Loucy (cell line): ENCODE measurements at regions not wholly inside any gene's neighbourhood (a gene's known extent, or its start where the extent isn't known, plus 50 kb on each side); places are given as distances from the start of the nearest gene placed in this dataset.

Experiments
- H2AFZ ChIP-seq: fragments of 200-600 bp; sonication (generic); 2 replicates; pipeline ENCODE4 v1.6.0; 2016; ENCODE audit warnings: antibody characterized with exemption, mild to moderate bottlenecking, low read length, moderate library complexity
- H3F3A ChIP-seq: fragments of 200-600 bp; 2 replicates; pipeline ENCODE4 v1.6.0; 2016; ENCODE audit warnings: antibody characterized with exemption, low read depth, mild to moderate bottlenecking
- H3K27me3 ChIP-seq: fragments of 200-600 bp; sonication (generic); 2 replicates; pipeline ENCODE4 v1.6.1; 2014; ENCODE audit warnings: low read length, mild to moderate bottlenecking; ENCODE audit not compliant: insufficient read depth, poor library complexity, severe bottlenecking
- H3K36me3 ChIP-seq: fragments of 200-600 bp; sonication (generic); 2 replicates; pipeline ENCODE4 v1.6.1; 2016; ENCODE audit warnings: low read length; ENCODE audit not compliant: insufficient read depth
- H3K4me1 ChIP-seq: fragments of 200-600 bp; sonication (generic); 2 replicates; pipeline ENCODE4 v1.5.1; 2014; ENCODE audit warnings: low read length, mild to moderate bottlenecking; ENCODE audit not compliant: insufficient read depth, poor library complexity, severe bottlenecking
- H3K4me2 ChIP-seq: fragments of 200-600 bp; sonication (generic); 2 replicates; pipeline ENCODE4 v1.6.0; 2014; ENCODE audit warnings: antibody characterized with exemption, low read length, low read depth, mild to moderate bottlenecking; ENCODE audit not compliant: poor library complexity, severe bottlenecking
- H3K4me3 ChIP-seq: fragments of 200-600 bp; sonication (generic); 2 replicates; pipeline ENCODE4 v1.5.1; 2014; ENCODE audit warnings: low read length, mild to moderate bottlenecking, mixed read lengths; ENCODE audit not compliant: poor library complexity, severe bottlenecking
- H3K79me2 ChIP-seq: fragments of 200-600 bp; sonication (generic); 2 replicates; pipeline ENCODE4 v1.6.1; 2014; ENCODE audit warnings: low read length; ENCODE audit not compliant: insufficient read depth
- H3K9ac ChIP-seq: fragments of 200-600 bp; sonication (generic); 2 replicates; pipeline ENCODE4 v1.6.0; 2014; ENCODE audit warnings: mild to moderate bottlenecking, low read depth, low read length, moderate library complexity; ENCODE audit not compliant: poor library complexity, severe bottlenecking
- H3K9me2 ChIP-seq: fragments of 200-600 bp; sonication (generic); replicated peaks from 2 replicates; pipeline ENCODE4 v1.6.1; 2016; ENCODE audit warnings: low read depth, low read length, mixed read lengths
- H3K9me3 ChIP-seq: fragments of 200-600 bp; sonication (generic); 2 replicates; pipeline ENCODE4 v1.6.1; 2014; ENCODE audit warnings: mild to moderate bottlenecking, antibody characterized with exemption, low read length, low read depth; ENCODE audit not compliant: insufficient read depth
- H4K20me1 ChIP-seq: fragments of 200-600 bp; sonication (generic); 2 replicates; pipeline ENCODE4 v1.6.0; 2014; ENCODE audit warnings: antibody characterized with exemption, low read length, mild to moderate bottlenecking; ENCODE audit not compliant: insufficient read depth, poor library complexity, severe bottlenecking
- CTCF ChIP-seq: fragments of 200-600 bp; sonication (generic); conservative IDR thresholded peaks from 2 replicates; pipeline ENCODE4 v1.5.1; 2014; ENCODE audit warnings: mild to moderate bottlenecking, antibody characterized with exemption, low read length
- EZH2phosphoT487 ChIP-seq: fragments of 200-600 bp; IDR thresholded peaks from 2 replicates; pipeline ENCODE4 v1.6.1; 2018; ENCODE audit warnings: antibody characterized with exemption, mild to moderate bottlenecking, moderate library complexity, borderline replicate concordance

- no peak for TF ChIP-seq CTCF
- no peak for TF ChIP-seq EZH2phosphoT487
- no peaks in the 10 kb centered on the region for H3K9me3 ChIP-seq
- H3K9me2 ChIP-seq = no peaks in the 10 kb centered on the region
- H3K4me2 ChIP-seq = no peak overlapping the region
- no peak overlapping the region for H3K9ac ChIP-seq
- H3F3A ChIP-seq = no peaks in the 10 kb centered on the region
- no peaks in the 10 kb centered on the region for H3K79me2 ChIP-seq
- no peaks in the 10 kb centered on the region for H3K36me3 ChIP-seq
- no peak overlapping the region for H3K4me3 ChIP-seq
- no peaks in the 10 kb centered on the region for H4K20me1 ChIP-seq
- H3K4me1 ChIP-seq = no peaks in the 10 kb centered on the region
- no peak overlapping the region for H2AFZ ChIP-seq
- H3K27me3 ChIP-seq = no peaks in the 10 kb centered on the region
Measured at GRCh38 chr3:95228416-95228815, 1165.6 kb downstream of the NSUN3 start.

- Histone ChIP-seq H3K79me2 (no peaks in the 10 kb centered on the region), H3K4me2 (no peak overlapping the region), H3K4me3 (no peak overlapping the region), H3K27me3 (no peaks in the 10 kb centered on the region), H3K36me3 (no peaks in the 10 kb centered on the region), H3K9ac (no peak overlapping the region), H3K9me3 (no peaks in the 10 kb centered on the region), H3K4me1 (no peaks in the 10 kb centered on the region), H3F3A (no peaks in the 10 kb centered on the region), H2AFZ (no peak overlapping the region), H4K20me1 (no peaks in the 10 kb centered on the region), H3K9me2 (no peaks in the 10 kb centered on the region)
- no peak for TF ChIP-seq EZH2phosphoT487
- TF ChIP-seq CTCF = no peak
Measured at GRCh38 chr3:95235916-95236315, 1173.1 kb downstream of the NSUN3 start.

GRCh38 chr3:95237783-95238182 lies 1174.9 kb downstream of the NSUN3 start:
- Histone ChIP-seq H3K79me2 (no peaks in the 10 kb centered on the region), H2AFZ (no peak overlapping the region), H3K9me2 (no peaks in the 10 kb centered on the region), H3K36me3 (no peaks in the 10 kb centered on the region), H3K9me3 (no peaks in the 10 kb centered on the region), H3K4me1 (no peaks in the 10 kb centered on the region), H3K27me3 (no peaks in the 10 kb centered on the region), H3K4me3 (no peak overlapping the region), H3K4me2 (no peak overlapping the region), H4K20me1 (no peaks in the 10 kb centered on the region), H3F3A (no peaks in the 10 kb centered on the region), H3K9ac (no peak overlapping the region)
- TF ChIP-seq EZH2phosphoT487 (no peak), CTCF (no peak)
